CD4-positive, alpha-beta T cell treated with Interferon alpha-2 for 1 hour (primary cell): ENCODE measurements at regions not wholly inside any gene's neighbourhood (a gene's known extent, or its start where the extent isn't known, plus 50 kb on each side); places are given as distances from the start of the nearest gene placed in this dataset.
"Not testable (repeated sequence)": the region's sequence is repeated elsewhere in the genome, so short reads cannot be mapped to it uniquely, and the experiment has no call there.

Experiments
- DNase-seq, 2 donors: peaks; one replicate each; pipeline ENCODE4 v3.0.0-alpha.2; 2020 to 2022

DNA sequence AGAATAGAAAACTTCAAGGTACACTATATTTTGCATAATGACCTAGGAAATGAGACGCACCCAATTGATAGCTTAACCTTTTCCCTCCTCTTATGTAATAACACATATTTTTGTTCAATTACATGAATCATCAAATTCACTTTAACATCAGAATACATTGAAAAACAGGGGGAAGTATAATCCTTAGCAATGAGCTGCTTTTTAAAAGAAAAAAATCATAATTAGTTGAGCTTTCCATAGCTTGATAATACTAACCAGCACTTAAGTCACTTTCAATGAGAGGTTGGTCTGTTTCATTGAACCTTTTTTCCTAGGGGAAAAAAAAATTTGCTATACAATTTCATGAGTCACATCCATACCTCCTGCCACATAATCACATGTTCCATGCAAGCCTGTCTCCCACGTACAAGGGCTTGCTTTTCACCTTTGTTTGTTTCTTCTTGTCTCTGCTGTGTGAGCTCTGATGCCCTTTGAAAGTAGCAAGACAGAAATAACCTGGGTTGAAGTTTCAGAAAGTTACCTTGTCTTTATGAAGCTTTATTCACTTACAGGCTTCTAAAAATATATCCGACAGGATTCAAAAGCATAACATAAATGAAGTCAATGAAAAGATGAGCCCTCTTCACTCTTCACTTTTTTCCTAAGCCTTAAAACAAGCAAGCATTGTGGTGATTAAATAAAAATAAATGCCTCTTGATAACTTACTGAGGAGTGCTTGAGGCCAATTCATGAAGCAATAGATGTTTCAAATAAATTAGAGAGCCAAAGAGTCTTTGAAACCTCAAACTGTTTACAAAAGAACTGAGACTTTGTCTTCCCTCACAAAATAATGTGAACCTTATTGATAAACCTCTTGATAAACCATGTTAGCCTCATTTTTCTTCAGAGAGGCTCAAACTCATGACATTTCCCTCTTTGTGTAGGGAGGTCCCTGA is 108.5 kb downstream of the FEM1C start:
- no peak for DNase-seq

DNA sequence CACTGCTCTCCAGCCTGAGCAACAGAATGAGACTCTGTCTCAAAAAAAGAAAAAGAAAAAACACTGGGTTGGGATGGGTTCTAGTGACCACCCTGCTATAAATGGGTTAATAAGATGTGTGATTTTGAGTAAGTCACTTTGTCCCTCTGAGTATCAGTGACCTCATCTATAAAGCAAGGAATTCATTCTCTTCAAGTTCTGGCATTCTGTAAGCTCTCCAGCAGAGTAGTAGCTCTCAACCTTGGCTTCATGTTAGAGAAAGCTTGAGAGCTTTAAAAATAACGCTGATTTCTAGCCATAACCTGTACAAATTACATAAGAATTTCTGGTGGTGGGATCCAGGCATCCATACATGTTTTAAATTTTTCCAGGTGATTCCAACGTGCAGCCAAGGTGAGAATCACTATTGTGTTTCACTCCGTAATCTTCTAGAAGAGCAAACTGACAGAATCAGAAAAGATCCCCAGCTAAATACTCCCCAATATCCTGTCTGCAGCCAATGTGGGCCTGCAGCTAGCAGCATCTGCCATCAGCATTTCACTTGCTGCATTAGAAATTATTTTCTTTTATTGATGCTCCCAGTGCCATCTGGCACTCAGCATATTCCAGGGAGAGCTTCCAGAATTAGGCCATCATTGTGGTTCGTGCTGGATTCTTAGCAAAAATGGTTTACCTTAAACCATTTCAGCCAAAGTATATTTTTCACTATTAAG is 109.4 kb downstream of the FEM1C start:
- DNase-seq, result no peak

DNA sequence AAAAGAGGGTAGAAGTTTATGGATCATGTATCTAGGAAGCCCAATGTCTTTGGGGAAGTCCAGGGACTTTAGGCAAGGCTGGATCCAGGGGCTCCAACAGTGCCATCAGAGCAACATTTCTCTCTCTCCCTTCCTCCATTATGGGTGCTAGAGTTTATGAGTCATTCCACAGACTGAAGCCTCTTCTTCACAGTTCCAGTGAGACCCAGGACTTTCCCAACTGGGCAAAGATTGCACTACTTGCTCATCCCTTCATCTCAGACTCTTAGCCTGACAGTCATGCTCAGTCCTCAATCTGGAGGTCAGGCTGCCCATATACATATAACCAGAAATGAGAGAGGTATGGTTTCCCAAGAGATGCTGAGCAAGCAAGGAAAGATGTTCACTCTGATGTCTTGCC is 110.7 kb downstream of the FEM1C start:
- no peak for DNase-seq

DNA sequence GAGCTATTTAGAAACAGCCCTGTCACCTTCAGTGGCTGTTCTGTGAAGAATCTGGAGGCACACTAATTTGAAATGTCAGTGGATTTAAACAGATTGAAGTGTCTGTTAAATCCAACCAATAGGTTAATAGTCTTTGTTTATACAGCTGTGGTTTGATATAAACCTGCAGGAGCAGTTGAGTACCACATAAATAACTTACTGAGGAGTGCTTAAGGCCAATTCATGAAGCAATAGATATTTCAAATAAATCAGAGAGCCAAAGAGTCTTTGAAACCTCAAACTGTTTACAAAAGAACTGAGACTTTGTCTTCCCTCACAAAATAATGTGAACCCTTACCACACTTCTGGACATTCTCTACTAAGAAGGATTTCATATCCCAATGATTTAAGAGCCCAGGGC is 111.9 kb downstream of the FEM1C start:
- DNase-seq, result no peak

DNA sequence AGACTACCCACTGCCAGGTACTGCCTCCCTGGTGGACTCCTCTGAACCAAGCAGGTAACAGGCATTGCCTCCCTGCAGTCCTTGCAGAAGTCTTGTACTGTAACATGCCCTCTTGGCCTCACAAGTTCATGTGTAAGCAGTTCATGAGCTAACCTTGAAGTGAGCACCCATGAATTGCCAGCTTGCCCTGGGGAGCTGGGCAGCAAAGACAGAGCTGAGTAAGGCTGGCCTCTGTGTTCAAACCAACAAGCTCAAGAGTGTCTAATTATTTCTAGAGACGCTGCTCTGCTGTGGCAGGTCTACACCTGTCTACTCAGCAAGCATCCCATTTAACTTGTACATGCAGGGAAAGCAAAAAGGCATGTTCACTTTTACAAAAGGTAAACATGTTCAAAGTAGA is 113.5 kb downstream of the FEM1C start:
- DNase-seq, result no peak

DNA sequence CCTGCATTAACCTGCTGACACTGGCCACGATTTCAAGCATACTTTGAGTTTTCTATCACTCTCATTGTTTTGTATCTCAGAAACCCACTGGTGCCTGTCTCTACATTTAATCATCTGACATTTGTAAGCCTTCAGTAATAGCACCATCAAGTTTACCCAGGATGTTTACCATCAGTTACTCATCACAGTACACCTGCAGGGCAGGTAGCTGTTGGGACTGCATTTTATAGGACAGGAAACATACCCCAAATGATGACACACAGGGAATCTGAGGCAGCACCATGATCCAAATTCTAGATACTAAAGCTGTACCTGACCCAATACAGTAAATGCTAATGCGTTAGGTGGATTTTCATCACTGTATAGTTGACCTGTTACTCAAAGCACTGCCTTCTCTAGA is 114.2 kb downstream of the FEM1C start:
- DNase-seq, result no peak

DNA sequence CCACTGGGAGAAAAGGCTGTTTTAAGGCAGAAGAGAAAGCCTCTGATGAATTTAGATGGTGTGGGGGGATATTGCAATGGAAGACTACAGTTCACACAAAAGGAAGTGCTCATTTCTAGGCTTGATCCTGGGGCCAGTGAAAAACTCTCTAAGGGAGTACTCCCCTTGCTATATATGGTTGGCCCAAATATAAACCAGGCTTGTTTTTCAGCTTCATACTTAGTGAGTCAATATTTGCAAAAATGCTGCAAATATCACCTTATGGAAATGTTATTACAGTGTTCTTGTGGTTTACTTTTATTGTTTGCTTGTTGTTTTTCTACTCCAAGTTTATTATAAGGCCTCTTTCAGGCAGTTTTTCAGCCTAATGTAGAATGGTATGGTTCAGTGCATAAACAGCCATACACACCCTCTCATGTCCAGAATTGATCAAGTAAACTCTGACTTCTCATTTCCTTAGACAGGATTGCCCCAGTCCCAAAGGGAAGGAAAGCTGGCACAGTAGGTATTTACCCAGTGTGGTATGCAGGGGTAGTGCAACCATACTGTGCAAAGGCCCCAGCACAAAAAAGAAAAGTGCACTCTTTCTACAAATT is 115.1 kb downstream of the FEM1C start:
- DNase-seq, result no peak

DNA sequence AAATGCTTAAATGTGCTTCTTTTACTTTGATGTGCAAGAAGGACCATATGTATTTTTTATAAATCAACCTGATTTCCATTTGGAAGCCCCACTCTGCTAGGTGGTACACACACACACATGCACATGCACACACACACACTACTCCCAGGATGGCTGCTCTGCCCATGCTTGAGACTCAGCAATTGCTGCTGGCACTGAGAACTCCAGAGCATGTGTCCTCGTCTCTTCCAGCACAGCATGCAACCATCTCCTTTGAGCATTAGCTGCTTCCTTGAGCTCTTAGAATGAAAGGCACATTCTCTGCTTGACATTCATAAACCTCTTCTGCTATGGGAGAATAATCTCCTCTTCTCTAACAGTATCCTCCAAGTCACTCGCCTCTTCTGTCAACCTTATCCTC is 115.9 kb downstream of the FEM1C start:
- DNase-seq, result no peak

DNA sequence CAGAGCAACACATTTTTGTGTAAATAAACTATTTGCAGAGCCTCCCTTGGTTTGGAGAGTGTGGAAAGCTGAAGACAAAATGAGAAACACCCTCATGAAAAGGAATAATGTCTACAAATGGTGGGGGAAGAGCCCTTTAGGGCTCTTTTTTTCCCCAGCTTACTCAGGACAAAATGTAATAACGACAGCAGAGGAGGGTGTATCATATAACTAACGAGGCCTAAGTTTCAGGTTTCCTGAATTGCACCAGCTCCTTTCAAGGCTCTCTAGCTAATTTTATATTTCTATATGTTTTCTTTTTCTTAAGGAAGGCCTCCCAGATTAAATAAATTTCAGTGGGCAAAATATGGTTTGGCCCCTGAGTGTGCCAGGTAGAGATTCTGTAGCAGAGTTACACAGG is 116.3 kb downstream of the FEM1C start:
- no peak for DNase-seq

DNA sequence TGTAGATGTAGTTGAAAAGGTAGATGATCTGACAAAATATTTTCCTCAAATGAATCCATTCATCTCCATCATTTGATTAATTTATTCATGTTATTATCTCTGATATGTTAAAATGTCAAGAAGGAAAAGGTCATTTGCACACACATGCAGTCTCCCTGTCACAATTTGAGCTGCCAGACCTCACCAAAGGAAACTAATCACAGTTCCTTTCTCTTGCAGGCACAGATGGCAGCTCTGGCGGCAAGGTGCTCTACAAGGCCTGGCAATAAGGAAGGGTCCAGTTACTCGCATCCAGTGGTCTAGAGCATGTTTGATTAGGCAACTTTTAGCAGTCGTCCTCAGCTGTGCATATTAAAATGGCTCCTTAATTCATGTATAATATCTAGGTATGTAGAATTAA is 120.1 kb downstream of the FEM1C start:
- DNase-seq, result no peak

DNA sequence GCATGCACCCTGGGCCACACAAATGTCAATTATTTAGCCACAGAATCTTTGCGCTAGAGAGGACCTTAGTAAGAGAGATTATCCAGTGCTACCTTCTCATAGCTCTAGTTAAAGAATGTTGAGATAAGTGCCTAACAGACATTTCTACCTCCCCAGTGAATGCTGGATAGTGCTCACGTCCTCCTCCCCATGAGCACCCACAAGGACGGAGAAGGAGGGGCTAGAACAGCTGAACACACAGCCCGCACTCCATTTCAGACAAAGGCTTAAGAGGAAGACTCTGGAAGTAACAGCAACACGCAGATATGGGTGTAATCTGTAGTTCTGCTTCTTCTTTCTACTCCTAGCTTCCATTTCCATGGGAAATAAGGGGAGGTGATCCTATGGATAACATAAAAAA is 120.5 kb downstream of the FEM1C start:
- no peak for DNase-seq

DNA sequence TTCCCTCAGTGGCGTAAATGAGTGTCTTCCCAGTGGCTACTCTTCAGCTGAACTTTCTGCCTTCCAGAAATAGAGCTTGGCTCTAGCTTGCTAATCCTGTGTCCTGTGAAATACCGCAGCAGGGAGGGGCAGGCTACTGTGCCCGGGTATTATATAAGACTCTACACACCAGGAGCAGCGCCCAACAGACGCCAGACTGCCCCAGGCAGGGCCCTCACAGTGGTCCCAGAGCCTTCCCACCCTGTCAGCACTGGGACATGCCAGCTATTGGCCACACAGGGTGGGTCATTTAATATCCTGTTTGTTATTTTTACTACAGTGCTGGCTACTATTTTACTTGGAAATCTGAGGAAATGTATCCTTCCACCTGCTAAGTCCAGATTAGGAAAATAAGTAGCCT is 121.0 kb downstream of the FEM1C start:
- DNase-seq, result no peak

DNA sequence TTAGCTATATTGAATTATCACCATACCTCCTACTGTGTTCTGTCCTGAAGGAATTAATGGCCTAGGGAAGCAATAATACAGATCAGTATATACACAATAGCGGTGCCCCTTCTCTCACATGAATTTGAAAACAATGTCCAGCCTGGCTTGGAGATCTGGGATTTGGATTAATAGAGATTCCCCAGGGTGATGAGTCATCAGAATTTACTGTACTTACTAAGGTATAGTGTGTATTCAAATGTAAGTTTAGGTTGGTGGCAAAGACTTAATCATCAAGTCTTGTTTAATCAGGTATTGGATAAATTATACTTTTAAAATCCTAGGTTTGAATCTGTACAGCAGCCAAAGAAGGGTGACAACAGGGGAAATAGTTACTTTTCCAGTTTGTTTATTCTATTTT is 121.5 kb downstream of the FEM1C start:
- no peak for DNase-seq

DNA sequence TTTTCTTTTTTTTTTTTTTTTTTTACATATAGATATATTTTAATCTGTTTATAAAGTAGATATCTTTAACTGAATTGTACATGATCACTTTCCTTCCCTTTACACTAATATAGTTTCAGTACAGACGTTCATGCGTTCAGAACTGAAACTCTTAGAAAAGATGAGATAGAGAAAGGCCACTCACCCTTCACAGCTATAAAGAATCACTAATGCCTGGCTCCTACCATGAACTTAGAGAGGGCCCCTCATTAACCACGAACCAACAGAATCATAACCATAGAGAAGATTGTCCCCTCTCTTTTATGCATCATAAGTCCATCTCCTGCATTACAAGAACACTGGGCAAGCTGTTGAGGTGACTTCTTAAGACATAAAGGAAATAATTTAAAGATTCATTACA is 123.8 kb downstream of the FEM1C start:
- DNase-seq, result not testable (repeated sequence)

DNA sequence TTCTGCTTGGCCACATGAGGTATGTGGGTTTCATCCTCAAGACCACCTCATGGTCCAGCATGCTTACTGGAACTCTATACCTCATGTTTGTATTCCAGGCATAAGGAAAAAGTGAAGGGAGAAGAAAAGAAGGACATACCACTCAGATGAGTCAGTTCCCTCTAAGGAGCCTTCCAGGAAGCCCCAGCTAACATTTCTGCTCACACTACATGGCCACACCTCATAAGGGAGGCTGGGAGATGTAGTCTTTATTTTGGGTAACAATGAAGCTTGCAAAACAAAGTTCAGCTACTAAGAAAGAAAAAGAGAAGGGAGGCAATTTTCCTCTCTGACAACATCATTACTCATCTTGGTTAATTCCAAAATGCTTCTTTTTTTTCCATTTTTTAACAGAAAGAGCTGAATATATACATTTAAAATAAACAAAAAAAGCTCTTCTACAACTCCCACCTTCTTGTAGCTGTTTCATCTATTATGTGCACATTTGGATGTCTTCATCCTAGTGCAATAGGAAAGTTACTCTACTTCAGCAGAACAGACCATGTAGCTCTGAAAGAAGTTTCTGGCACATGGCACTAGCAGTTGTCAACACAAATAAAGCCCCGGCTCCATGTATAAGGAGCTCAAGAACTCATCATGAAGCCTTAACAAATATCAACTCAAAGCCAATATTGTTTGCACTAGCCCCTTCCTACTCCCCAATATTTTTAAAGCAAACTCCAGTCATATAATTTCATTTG is 123.6 kb upstream of the CCDC112 start:
- no peak for DNase-seq

DNA sequence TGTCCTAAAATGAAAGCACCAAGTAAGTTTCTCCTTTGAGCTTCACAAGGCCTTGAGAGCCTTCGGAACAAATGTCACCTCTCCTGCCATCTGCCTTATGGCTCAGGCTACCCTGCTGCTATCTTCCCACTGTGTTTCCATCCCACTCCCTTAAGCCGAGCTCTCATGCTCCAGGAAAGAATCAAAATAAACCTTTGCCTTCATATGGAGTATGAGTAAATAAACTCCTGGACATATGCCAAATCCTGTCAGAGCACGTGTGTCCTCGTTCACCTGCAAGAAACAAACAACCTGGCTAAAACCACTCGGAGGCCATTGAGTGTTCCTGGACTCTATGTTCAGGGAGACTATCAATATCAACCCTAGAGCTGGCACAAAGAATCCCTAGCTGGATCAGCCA is 122.3 kb upstream of the CCDC112 start:
- no peak for DNase-seq

DNA sequence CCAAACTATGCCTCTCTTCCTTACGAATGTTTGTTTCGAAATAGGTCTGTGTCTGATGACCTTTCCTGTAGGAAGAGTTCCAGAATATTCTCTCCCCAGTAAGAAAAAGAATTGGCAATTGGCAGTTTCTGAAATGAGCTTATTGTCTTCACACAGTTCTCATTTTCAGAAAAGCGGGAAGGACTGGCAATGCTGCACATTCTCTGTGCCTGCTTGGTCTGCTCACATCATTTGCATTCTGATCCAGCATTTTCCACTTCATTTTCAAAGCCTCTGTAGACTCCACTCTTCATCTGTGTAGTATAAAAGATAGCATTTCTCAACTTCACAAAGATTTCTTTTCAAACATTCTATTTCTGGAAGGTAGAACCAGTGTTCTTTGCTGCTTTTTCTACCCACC is 120.6 kb upstream of the CCDC112 start:
- no peak for DNase-seq

DNA sequence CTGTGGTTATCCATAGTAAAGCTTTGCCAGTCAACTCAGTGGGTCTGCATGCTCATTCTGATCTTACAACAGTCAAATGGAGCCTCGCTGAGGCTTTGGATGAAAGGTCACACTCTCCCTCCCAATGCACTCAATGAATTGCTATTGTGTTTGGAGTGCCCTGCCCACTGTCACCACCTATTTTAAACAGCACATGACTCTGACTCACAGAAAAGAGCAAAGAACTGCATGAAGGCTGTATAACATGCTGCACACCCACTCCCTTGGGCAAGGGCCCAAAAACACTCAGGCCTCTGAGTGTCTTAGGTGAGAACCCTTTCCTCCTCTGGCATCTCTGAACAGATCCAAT is 118.7 kb upstream of the CCDC112 start:
- no peak for DNase-seq

DNA sequence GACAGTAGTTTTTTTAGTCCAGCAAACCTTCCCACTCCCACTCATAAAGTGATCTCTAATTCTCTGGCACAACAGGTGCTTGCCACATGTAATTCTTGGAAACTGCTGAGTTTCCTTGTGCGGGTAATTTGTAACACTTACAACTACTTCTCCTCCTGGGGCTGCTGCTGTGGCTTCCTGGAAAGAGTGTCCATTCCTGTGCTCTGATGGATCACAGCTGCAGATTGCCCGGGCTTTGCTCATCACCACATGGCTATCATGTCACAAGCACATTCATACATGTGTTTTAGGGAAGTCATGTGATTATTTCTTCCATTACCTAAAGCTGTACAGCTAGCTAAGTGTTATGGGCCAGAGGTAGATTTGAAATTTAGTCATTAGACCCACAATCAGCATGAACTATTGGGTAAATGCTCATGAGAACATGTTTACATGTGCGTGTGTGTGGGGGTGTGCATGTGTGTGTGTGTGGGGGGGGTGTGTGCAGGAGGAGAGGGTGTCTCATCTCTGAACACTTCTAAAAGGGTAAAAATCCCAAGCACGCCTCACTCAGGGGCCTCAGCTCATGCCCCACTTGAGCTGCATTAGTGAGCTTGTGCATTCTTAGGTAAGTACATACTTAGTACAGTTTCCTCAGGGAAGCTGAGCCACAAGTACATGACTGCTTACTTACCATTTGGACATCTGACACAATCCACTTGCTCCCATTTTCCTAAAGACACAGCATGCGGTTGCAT is 118.1 kb upstream of the CCDC112 start:
- no peak for DNase-seq

DNA sequence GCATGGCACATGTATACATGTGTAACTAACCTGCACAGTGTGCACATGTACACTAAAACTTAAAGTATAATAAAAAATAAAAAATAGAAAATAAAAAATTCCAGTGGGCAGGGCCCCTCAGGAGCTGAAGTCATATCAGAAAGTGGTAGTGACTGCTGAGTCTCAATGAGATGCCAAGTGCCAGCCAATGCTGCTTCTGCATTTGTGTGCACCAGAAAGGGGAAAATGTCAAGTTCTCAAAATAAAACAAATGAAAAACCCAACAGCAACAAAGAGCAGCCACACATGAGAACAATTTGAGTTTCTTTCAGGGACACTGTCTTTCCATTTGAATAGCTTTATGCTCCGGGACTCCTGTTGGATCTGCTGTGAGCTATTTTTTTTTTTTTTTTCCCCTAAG is 117.2 kb upstream of the CCDC112 start:
- DNase-seq, result no peak

DNA sequence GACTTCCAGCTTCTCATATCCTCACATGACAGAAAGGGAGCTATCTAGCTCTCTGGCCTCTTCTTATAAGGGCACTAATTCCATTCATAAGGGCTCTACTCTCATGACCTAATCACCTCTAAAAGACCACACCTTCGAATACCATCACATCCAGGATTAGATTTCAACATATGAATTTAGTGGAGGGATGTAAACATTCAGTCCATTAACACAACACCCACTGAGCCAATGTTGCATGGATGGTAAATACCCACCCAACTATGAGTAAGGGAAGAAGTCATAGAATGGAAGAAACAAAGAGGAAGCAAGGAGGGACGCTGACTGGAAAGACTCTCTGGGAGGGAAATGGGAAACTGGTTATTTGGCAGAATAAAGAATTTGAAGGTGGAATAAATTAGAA is 112.6 kb upstream of the CCDC112 start:
- DNase-seq, result no peak

DNA sequence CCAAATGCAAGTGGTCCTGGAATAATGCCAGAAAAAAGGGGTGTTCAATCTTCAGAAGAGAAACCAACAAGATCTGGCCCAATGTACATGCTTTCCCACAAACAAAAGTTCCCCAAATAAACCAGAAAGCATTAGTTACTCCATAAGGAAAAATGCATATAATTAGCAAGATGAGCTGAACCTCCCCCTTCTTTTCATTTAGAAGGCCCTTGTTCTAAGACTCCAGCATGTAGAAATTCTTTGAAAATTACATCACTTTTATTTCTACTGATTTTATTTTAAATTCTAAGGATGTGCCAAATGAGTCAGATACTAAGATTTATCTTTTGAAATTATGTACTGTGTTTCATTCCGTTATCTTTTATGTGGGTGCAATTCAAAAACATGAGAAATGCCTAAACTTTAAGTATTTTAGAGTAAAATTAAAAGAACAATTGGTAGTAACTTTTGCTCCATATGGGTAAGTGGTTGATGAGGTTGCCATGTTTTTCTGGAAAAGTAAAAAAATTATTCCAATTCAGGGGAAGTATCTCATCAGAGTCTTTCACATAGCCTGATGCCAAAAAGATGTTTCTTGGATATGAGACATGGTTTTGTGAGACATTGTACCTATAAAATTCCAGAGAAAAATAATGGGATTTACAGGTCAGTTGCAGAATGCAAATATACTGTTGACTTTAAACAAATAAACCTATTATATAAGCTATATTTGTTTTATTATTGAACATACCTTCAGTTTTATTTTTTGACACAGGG is 106.5 kb upstream of the CCDC112 start:
- no peak for DNase-seq
